ENCODE measurements at regions not wholly inside any gene's neighbourhood (a gene's known extent, or its start where the extent isn't known, plus 50 kb on each side); places are given as distances from the start of the nearest gene placed in this dataset.
"Not testable (repeated sequence)": the region's sequence is repeated elsewhere in the genome, so short reads cannot be mapped to it uniquely, and the experiment has no call there.

GRCh38 chr21:36602735-36603134 is 96.2 kb upstream of the SIM2 start:
- DNase-seq, result no peak

GRCh38 chr21:36603221-36603620 is 95.7 kb upstream of the SIM2 start:
- no peak for DNase-seq

- no peak for DNase-seq
These were observed 93.5 kb upstream of the SIM2 start for GRCh38 chr21:36605426-36605825.

- no peak for DNase-seq
These were observed 92.5 kb upstream of the SIM2 start for GRCh38 chr21:36606287-36606982.

GRCh38 chr21:36606983-36607325 is 92.0 kb upstream of the SIM2 start:
- no peak for DNase-seq

- no peak for DNase-seq
These were observed 90.6 kb upstream of the SIM2 start for GRCh38 chr21:36608041-36608896.

- no peak for DNase-seq
These were observed 90.1 kb upstream of the SIM2 start for GRCh38 chr21:36608897-36609225.

- no peak for DNase-seq
These were observed 89.3 kb upstream of the SIM2 start for GRCh38 chr21:36609654-36610053.

GRCh38 chr21:36610201-36610600 is 88.7 kb upstream of the SIM2 start:
- DNase-seq, result no peak

GRCh38 chr21:36610935-36611334 is 88.0 kb upstream of the SIM2 start:
- DNase-seq, result no peak

GRCh38 chr21:36611379-36611778 is 87.5 kb upstream of the SIM2 start:
- no peak for DNase-seq

- no peak for DNase-seq
These were observed 85.9 kb upstream of the SIM2 start for GRCh38 chr21:36613059-36613458.

GRCh38 chr21:36613554-36613953 is 85.4 kb upstream of the SIM2 start:
- no peak for DNase-seq

- DNase-seq, result no peak
These were observed 83.5 kb upstream of the SIM2 start for GRCh38 chr21:36615274-36615964.

GRCh38 chr21:36616773-36617172 is 82.1 kb upstream of the SIM2 start:
- DNase-seq, result not testable (repeated sequence)

GRCh38 chr21:36621794-36622193 is 77.1 kb upstream of the SIM2 start:
- not testable (repeated sequence) for DNase-seq

- DNase-seq, result no peak
These were observed 74.8 kb upstream of the SIM2 start for GRCh38 chr21:36624105-36624504.

GRCh38 chr21:36626791-36627190 is 72.1 kb upstream of the SIM2 start:
- DNase-seq, result no peak

- no peak for DNase-seq
These were observed 71.7 kb upstream of the SIM2 start for GRCh38 chr21:36627242-36627641.

- no peak for DNase-seq
These were observed 70.8 kb upstream of the SIM2 start for GRCh38 chr21:36628106-36628505.

- no peak for DNase-seq
These were observed 70.0 kb upstream of the SIM2 start for GRCh38 chr21:36628761-36629460.

GRCh38 chr21:36630485-36631206 is 68.3 kb upstream of the SIM2 start:
- DNase-seq, result peak; percentile 62

GRCh38 chr21:36636016-36636415 is 62.9 kb upstream of the SIM2 start:
- no peak for DNase-seq
